ENCODE measurements at regions not wholly inside any gene's neighbourhood (a gene's known extent, or its start where the extent isn't known, plus 50 kb on each side); places are given as distances from the start of the nearest gene placed in this dataset.
A peak's percentile ranks its signal among the peaks of the same experiment; 100 is the strongest.

DNA sequence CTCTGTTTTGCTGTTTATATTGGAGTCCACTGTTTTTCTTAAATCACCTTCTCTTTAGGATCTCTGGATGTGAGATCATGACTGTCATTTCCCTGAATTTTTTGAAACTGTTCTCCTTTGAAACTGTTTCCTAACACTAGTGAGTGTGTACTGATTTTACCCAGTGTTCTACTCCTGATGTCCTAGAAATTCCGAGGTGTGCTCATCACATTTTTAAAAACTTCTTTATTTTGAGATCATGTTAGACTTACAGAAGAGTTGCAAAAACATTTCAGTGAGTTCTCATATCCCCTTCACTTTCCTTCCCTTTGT lies 292.6 kb downstream of the NFKBIZ start:
- DNase-seq (ENCODE audit: low spot score) (no peak), FAIRE-seq (no peak)

DNA sequence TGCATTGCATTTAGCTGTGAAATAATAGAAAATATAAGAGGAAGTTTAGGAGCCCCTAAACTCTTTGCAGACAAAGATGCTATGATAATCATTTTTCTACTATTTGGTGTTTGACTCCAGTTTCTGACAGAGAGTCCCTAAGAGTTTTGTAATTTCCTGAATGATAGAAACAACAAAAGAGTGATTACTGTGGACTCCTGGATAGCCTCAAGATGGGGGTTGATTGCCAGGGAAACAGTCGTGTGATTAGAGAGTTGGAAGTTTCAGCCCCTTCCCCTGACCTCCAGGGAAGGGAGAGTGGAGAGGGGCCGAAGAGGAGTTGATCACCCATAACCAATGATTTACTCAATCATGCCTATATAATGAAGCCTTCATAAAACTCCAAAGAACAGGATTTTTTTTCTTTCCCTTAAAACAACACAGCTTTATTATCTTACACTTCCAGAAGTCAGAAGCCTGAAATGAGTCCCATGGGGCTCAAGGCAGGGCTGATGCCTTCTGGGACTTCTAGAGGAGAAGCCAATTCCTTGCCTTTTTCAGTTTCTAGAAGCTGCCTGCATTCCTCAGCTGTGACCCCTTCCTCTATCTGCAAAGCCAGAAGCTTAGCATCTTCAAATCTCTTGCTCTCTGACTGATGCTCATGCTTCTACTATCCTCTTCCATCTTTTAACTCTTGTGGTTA lies 292.3 kb upstream of the ZPLD1 start:
- DNase-seq (ENCODE audit: low spot score), result no peak
- no peak for FAIRE-seq

DNA sequence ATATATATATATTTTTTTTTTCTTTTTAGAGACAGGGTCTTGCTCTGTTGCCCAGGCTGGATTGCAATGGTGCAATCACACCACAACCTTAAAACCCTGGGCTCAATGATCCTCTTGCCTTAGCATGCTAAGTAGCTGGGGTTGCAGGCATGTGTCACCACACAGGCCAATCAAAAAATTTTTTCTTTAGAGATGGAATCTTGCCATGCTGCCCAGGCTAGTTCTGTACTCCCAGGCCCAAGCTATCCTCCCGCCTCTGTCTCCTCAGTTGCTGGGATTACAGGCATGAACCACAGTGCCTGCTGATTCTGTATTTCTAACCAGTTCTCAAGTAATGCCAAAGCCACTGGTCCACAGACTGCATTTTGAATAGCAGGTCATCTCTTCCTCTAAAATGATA lies 291.3 kb upstream of the ZPLD1 start:
- DNase-seq (ENCODE audit: low spot score) (no peak), FAIRE-seq (no peak)

DNA sequence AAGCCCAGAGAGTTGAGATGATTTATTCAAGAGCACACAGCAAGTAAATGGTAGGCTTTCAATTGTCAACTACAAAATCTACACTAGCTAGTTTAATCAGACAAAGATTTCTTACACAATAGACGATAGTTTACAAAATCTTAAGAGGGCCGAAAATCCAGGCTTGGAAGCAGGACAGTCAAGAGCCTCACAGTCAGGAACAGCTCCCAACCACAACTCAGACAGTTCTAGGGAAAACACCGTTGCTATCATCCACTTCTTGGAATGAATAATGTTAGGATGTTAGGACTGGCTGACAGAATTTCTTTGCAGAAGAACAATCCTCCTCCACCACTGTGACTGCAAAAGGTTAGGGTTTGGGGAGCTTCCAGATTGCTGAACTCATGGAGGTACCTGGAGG lies 290.8 kb upstream of the ZPLD1 start:
- no peak for DNase-seq (ENCODE audit: low spot score)
- FAIRE-seq, result no peak

DNA sequence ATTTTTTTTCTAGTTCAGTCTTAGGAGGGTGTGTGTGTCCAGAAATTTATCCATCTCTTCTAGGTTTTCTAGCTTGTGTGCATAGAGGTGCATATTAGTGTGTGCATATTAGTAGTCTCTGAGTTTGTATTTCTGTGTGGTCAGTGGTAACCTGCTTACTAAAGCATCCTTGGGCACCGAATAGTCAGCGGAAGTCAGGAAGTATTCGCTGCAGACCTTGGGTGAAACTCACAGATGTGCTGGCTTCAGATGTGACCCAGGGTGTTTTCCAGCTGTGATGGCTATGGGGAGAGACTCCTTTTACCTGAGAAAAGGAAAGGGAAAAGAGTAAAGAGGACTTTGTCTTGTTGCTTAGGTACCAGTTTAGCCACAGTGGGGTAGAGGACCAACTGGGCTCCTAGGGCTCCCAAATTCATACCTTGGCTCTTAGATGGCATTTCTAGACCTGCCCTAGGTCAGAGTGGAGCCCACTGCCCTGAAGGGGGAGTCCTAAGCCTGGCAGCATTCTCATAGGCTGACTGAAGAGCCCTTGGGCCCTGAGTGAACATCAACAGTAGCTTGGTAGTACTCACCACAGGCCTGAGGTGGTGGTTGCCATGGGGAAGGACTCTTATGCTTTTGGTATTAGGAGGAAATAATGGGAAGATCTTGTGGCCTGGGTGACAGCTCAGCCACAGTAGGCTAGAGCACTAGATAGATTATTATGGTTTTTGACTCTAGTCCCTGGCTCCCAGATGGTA lies 286.0 kb upstream of the ZPLD1 start:
- no peak for FAIRE-seq
- no peak for DNase-seq (ENCODE audit: low spot score)

DNA sequence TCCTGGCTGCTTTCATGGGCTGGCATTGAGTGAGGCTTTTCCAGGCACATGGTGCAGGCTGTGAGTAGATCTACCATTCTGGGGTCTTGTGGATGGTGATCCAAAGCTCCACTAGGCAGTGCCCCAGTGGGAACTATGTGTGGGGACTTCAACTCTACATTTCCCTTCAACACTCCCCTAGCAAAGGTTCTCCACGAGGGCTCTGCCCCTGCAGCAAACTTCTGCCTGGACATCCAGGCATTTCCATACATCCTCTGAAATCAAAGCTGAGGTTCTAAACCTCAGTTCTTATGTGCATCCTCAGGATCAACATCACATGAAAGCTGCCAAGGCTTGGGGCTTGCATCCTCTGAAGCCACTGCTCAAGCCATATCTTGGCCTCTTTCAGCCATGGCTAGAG lies 282.9 kb upstream of the ZPLD1 start:
- FAIRE-seq (no peak), DNase-seq (ENCODE audit: low spot score) (no peak)

DNA sequence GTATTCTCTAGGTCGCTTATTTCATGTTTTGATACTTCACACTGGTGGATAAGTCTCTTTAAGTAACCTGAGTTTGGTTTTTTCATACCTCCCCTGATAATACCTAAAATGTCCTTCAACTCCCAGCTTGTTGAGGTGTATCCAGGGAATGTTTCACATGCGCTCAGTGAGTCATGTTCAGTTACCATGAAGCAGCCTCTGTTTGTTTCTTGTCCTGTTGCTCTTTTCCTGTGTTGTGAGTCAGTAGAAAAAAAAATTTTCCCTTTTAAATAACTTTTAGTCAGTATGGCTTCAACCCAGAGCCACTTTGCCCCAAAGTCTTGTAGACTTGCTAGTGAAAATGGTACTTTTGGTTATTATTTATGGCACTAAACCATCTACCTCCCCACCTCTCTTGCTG lies 278.4 kb upstream of the ZPLD1 start:
- DNase-seq (ENCODE audit: low spot score) (peak; percentile 98), FAIRE-seq (peak; percentile 97)

DNA sequence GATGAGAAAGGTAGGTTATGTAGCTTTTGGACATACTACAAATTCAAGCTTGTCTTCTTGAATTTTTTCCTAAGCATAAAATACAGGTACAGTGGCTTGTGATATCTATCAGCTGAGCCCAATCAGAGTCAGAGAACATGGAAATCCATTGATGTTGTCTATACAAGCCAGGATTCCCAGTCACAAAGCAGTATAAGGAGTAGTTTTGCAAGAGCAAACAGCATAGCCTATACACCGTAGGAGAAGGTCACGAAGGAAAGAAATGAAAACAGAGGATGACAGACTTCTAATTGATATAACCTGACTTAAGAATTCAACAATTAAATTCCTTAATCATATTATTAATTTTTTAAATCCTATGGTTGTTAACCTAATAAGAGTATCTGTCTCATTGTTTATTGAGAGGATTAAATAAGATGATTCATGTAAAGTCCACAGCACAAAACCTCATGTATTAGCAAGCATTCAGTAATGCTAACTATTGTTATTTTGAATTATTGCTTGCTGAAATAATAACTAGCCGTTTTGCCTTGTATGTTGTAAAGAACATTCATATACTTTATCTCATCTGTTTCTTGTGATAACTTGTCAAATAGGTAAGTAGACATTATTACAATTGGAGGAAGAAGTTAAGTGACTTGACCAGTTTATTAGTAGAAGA lies 276.6 kb upstream of the ZPLD1 start:
- FAIRE-seq (peak; percentile 53), DNase-seq (ENCODE audit: low spot score) (no peak)

DNA sequence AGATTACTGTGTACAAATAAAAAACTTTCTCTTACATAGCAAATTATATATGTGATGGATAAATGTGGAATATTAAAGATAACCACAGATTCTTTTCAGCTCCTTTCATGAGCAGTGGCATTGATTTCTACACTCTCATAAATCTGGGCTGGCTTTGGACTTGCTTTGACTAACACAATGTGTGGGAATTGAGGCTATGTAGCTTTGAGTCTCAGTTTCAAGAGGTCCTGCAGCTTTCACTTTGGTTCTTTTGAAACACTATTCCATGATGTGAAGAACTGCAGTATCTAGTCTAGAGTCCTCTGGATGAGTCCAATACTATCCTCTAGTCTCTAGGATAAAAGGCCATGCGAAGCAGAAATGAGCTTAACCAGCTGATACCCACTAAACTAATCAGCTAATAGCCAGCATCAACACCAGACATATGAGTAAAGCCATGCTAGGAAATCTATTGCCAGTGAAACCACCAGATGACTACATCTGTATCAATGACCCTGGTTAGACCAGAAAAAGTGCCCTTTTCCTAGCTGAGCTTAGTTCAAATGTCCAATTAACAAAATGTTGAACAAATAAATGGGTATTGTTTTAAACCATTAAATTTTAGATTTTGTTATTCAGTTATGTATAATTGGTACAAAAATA lies 274.9 kb upstream of the ZPLD1 start:
- FAIRE-seq (no peak), DNase-seq (ENCODE audit: low spot score) (no peak)

DNA sequence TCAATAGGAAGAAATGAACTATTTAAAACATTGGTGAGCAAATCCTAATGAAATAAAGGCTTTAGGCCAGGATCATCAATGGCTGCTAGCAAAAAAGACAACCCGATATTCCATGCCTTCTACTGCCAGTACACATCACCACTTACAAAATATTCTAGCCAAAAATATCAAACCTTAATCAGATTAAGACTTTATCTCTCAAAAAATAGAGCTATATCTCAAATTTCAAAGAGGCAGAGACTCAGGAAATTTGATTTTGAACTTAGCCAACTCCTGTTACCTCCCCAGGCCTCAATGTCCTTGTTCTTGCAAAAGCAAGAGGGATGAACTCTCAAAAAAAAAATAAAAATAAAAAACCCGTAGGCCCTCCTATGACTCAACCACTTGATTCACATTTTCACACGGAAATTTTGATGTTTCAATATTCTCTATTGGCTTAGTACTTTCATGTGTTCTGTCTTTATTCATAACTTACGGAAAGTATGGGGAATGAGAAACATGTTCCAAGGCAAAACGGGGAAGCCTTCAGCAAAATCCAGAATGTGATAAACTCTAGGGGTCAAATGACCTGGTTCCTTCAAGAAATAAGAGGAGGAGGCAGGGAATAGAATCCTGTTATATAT lies 273.3 kb upstream of the ZPLD1 start:
- no peak for FAIRE-seq
- no peak for DNase-seq (ENCODE audit: low spot score)

DNA sequence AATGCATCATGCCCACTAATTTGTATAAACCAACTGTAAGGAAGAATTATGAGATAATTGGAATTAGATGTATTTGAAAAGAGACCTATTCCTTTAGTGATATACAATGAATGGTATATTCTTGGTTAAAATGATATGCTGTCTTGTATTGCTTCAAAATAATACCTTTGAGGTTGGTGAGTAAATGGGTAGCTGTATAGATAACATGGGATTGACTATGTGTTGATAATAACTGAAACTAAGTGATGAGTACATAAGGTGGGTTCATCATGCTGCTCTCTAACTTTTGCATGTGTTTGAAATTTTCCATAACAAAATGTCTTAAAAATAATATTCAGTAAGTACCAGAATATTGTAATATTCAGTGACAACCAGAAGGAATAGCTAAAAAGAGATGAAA lies 272.6 kb upstream of the ZPLD1 start:
- FAIRE-seq, result no peak
- DNase-seq (ENCODE audit: low spot score), result no peak

DNA sequence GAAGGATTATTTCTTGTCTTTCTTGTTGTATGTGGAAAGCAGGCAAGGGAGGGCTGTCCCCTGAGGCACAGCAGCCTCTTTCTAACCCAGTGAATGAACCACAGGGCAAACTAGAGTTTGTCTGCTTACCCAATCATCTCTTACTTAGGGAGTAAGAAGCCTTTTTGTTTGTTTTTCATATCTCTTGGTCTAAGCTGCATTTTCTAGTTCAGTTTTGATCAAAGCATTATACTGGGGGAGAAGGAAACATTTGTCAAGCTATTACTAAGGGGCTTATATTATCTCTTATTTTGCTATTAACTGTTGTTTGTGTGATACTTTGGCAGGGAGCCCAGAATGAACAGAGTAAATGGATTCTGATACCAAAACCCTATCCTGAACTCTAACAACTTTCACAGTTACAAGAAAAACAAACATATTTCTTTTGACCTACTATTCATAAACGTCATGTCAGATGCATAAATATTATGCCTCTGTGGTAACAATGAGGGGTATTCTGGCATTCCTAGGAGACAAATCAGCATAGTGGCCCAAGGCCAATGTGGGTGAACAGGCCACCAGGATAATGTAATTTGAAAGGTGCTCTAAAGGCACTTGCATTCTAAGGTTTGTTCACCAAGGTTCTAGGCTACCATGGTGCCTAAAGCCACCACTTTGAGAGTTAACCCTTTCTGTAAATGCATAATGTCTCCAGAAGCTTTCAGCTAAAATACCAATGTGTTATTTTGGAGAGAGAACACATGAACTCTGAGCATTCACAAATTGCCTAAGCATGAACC lies 271.6 kb upstream of the ZPLD1 start:
- peak; percentile 89 for DNase-seq (ENCODE audit: low spot score)
- FAIRE-seq, result peak; percentile 85

DNA sequence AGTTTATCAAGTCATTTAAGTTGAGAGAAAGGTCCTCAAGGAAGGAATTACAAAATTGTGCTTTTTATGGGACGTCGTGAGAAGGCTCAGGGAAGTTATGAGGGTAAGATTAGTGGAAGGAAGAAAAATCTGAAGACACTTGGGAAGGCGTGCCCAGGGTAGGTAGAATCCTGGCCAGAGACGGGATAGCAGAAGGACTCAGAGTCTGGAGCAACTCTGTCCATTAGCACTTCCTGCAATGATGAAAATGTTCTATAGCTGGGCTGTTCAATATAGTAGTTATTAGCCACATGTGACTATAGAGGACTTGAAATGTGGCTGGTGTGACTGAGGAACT lies 271.0 kb upstream of the ZPLD1 start:
- DNase-seq (ENCODE audit: low spot score) (no peak), FAIRE-seq (no peak)

DNA sequence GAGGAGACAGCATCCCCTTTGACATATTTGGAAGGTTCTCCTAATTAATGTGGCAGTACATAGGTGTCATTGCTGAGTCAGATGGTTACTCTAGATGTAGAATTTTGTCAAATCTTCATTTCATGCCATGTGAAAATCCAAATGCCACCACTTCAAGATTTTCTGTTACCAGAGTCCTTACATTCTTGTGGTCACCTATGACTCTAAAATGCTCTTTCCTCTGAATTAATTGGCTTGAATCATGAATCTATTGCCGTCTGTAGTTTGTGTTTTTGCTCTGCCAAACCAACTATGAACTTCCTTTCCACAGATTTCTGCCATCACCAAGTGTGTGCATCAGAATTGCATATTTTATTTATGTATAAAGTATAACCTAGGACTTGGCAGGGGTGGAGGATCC lies 269.4 kb upstream of the ZPLD1 start:
- FAIRE-seq (peak; percentile 98), DNase-seq (ENCODE audit: low spot score) (peak; percentile 91)

DNA sequence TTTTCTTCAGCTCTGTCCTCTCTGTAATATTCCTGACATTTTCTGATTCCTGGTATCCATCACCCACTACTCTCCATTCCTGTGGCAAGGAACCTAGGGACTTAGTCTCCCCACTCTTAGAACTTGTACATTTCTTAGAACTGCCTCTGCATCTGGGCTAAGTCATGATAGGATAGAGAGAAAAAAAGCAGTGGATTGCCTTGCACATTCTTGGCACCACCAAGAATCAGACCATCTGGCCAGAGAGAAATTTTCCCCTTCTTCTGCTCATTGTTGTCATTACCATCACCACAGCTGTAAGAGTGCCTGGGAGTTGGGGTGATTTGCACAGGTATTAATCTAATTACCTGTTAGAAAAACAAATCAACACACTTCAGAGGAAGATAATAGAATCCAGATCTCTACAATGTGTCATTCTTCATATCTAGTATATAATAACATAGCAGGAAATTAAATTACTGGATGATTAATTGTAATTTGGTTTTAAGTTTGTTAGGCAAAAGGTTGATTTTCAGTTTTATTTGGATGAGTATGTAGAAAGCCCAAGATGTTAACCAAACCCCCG lies 264.8 kb upstream of the ZPLD1 start:
- FAIRE-seq (no peak), DNase-seq (ENCODE audit: low spot score) (no peak)

DNA sequence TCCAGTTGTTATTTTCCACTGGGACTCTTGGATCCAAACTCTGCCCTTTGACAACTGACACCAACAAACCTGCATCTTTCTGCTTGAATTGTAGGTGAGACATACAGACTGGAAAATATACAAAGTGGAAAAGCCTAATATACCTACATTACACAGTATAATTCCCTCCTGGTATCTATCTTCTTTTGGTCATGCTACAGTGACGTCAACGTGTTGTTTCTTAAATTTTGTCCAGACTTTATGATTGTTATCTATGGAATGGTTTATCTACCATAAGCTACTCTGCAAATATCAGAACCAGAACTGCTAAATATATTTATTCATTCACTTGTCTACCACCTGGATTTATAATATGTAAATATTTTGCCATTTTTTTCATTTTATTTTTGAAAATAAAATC lies 264.3 kb upstream of the ZPLD1 start:
- DNase-seq (ENCODE audit: low spot score) (no peak), FAIRE-seq (no peak)

DNA sequence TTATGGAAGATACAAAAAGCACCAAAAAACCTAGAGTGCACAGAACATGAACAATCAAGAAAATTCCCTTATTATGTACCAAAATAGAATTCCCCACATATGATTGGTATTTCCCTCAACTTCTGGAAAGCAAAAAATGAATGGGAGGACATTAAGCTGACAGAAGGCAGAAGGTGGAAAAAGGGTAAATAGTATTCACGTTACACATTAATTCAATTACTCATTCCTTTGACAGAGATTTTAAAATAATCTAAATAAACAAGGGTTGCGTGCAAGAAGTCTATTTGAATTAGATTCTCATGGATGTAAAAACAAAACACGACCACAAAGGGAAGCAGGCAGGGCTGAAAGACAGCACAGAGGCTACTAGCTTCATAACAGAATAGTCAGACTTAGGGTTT lies 260.5 kb upstream of the ZPLD1 start:
- DNase-seq (ENCODE audit: low spot score) (peak; percentile 60), FAIRE-seq (peak; percentile 91)

DNA sequence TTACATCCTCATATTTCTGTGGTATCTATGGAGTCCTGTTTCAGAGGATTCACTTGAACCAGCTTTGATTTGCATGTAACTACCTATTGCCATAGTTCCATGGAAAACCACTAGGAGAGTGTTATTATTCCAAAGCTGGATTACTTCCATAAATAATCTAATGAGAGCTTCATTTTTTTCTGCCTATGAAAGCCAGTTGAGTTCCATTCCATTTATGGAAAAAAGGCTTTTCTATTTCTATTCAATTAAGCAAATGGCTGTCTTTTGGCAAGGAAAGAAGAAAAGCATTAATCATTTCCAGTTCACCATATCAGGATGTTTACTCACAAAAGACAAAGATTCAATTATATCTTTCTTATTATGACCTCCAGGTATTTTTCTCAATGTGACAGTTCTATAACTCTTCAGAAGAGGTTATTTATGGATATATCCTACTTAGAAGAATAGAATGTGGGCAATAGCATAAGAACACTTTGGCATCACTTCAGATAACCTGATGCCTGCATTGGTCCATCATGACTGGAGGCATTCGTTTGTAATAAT lies 259.9 kb upstream of the ZPLD1 start:
- FAIRE-seq, result no peak

DNA sequence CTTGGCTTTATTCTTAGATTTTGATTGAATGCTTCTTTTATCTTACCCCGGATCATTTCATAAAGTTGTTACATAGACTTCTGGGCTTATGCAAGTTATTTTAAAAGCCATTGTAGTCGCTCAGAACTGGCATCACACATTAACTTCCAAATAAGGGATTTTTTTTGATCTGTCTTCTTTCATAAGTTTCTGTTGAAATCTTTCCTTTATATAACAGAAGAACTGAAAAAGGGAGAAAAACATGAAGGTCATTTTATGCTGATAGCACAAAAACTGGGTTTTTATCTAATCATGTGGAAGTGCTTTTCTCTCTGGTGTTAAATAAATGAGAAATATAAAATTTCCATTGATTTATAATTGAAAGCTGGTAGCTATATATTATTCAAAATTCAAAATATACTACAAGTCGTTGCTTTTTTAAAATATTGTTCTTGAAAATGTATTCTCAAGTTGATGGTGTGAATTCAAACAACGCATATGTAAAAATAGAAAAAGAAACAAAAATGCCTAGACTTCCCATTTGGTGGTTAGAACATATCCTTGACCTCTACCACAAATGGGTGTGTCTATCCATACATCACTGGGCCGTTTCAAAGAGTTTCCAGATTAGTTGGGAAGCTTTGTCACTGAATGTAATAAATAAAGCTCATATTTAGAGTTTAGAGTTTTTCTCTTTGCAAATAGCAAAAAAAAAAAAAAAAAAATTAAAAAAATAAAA lies 258.3 kb upstream of the ZPLD1 start:
- FAIRE-seq (no peak), DNase-seq (ENCODE audit: low spot score) (no peak)

More for the DNA sequence above, 259.9 kb upstream of the ZPLD1 start:
- DNase-seq (ENCODE audit: low spot score), result no peak
